Skeletal muscle satellite cell (primary cell): ENCODE measurements at regions not wholly inside any gene's neighbourhood (a gene's known extent, or its start where the extent isn't known, plus 50 kb on each side); places are given as distances from the start of the nearest gene placed in this dataset.

Source experiments
- H3K27me3 ChIP-seq: 2 replicates; pipeline ENCODE4 v1.7.0; 2013; ENCODE audit warnings: low read length; ENCODE audit not compliant: control insufficient read depth, insufficient read depth
- H3K36me3 ChIP-seq: 2 replicates; pipeline ENCODE4 v1.7.0; 2013; ENCODE audit warnings: mild to moderate bottlenecking, control low read depth, low read length; ENCODE audit not compliant: insufficient read depth
- H3K4me1 ChIP-seq: 2 replicates; pipeline ENCODE4 v1.7.0; 2013; ENCODE audit warnings: low read length; ENCODE audit not compliant: control insufficient read depth, insufficient read depth
- H3K4me2 ChIP-seq: 2 replicates; pipeline ENCODE4 v1.7.0; 2013; ENCODE audit warnings: mild to moderate bottlenecking, low read length
- H3K4me3 ChIP-seq: 2 replicates; pipeline ENCODE4 v1.7.0; 2013; ENCODE audit warnings: low read length
- H3K9ac ChIP-seq: 2 replicates; pipeline ENCODE4 v1.7.0; 2013; ENCODE audit warnings: mild to moderate bottlenecking, low read depth, low read length, moderate library complexity
- H3K9me3 ChIP-seq: replicated peaks from 2 replicates; pipeline ENCODE4 v1.7.0; 2013; ENCODE audit warnings: mild to moderate bottlenecking, control low read depth, low read length

- Histone ChIP-seq H3K4me1 (no peaks in the 10 kb centered on the region), H3K4me3 (no peak overlapping the region), H3K4me2 (no peak overlapping the region), H3K9ac (no peak overlapping the region), H3K36me3 (no peaks in the 10 kb centered on the region), H3K9me3 (no peaks in the 10 kb centered on the region), H3K27me3 (peaks cover 3% of the 10 kb centered on the region)
Observed at GRCh38 chr6:43963877-43964658, 163.2 kb downstream of the MRPL14 start.

DNA sequence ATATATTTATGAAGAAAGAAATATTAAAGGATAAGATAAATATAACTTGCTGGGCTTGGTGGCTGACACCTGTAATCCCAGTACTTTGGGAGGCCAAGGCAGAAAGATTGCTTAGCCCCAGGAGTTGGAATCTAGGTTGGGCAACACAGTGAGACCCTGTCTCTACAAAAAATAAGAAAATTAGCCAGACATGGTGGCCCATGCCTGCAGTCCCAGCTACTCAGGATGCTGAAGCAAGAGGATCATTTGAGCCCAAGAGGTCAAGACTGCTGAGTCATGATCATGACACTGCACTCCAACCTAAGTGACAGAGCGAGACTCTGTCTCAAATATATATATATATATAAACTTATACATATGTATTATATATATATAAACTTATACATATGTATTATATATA lies 164.0 kb downstream of the MRPL14 start:
- Histone ChIP-seq H3K4me3 (no peak overlapping the region), H3K27me3 (no peaks in the 10 kb centered on the region), H3K36me3 (no peaks in the 10 kb centered on the region), H3K4me1 (no peaks in the 10 kb centered on the region), H3K4me2 (no peak overlapping the region), H3K9ac (no peak overlapping the region), H3K9me3 (no peaks in the 10 kb centered on the region)

DNA sequence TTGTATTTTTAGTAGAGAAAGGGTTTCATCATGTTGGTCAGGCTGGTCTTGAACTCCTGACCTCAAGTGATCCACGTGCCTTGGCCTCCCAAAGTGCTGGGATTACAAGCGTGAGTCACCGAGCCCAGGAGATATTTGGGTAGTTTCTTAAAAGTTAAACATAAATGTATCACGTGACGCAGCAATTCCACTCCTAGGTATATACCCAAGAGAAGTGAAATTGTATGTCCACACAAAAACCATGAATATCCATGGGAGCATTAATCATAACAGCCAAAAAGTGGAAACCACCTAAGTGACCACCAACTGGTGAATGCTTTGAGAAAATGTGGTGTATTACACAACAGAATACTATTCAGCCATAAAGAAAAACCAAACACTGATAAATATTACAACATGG lies 164.8 kb downstream of the MRPL14 start:
- Histone ChIP-seq H3K9me3 (no peaks in the 10 kb centered on the region), H3K4me2 (no peak overlapping the region), H3K4me3 (no peak overlapping the region)

GRCh38 chr6:43957273-43957672 lies 170.0 kb downstream of the MRPL14 start:
- Histone ChIP-seq H3K4me1 (no peaks in the 10 kb centered on the region), H3K9ac (no peak overlapping the region), H3K4me2 (no peak overlapping the region), H3K9me3 (no peaks in the 10 kb centered on the region), H3K4me3 (no peak overlapping the region), H3K36me3 (no peaks in the 10 kb centered on the region), H3K27me3 (peaks cover 2% of the 10 kb centered on the region)

More for the DNA sequence above, 164.8 kb downstream of the MRPL14 start:
- no peaks in the 10 kb centered on the region for H3K36me3 ChIP-seq
- H3K27me3 ChIP-seq = peaks cover 2% of the 10 kb centered on the region
- H3K4me1 ChIP-seq = no peaks in the 10 kb centered on the region
- no peak overlapping the region for H3K9ac ChIP-seq

- Histone ChIP-seq H3K27me3 (peaks cover 2% of the 10 kb centered on the region), H3K4me3 (no peak overlapping the region), H3K9ac (no peak overlapping the region), H3K4me1 (no peaks in the 10 kb centered on the region), H3K4me2 (no peak overlapping the region), H3K36me3 (no peaks in the 10 kb centered on the region), H3K9me3 (no peaks in the 10 kb centered on the region)
Observed at GRCh38 chr6:43956478-43956877, 170.8 kb downstream of the MRPL14 start.

DNA sequence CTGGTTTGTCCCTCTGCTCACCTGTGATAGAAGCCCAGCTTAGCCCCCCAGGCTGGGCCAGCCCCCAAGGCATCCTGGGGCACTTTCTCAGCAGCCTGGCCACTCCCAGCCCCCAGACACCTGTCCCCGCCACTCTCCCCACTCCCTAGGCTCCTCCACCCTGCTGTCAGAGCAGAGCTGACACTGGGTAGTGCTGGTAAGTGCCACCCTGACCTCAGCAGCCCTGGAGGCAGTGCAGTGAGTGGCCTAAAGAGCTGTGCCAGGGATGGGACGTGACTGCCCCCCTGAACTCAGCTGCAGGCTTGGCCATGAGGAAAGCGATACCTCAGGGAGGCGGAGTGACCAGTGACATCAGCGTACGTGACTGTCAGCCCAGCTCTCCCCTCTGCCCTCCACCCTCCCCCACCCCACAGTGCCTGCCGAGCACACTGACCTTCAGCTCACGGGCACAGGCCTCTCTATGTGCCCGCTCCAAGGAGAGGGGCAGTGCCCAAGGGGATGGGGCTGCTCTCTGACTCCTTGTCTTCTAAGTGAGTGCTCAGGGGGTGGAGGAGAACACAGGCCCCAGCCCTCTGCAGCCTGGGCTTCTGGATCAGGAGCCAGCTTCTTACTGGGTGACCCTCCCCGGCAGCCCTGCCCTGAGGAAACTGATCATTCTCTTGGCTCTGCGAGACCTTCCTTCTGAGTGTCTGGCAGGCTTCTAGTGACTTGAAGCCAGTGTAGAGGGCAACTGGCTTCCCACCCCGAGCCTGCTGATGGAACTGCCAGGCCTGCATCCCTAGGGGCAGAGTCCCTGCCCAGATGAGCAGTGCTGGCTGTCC lies 172.7 kb downstream of the MRPL14 start:
- Histone ChIP-seq H3K4me1 (no peaks in the 10 kb centered on the region), H3K4me2 (no peak overlapping the region), H3K27me3 (peaks cover 7% of the 10 kb centered on the region), H3K4me3 (no peak overlapping the region), H3K36me3 (no peaks in the 10 kb centered on the region), H3K9ac (no peak overlapping the region), H3K9me3 (no peaks in the 10 kb centered on the region)

DNA sequence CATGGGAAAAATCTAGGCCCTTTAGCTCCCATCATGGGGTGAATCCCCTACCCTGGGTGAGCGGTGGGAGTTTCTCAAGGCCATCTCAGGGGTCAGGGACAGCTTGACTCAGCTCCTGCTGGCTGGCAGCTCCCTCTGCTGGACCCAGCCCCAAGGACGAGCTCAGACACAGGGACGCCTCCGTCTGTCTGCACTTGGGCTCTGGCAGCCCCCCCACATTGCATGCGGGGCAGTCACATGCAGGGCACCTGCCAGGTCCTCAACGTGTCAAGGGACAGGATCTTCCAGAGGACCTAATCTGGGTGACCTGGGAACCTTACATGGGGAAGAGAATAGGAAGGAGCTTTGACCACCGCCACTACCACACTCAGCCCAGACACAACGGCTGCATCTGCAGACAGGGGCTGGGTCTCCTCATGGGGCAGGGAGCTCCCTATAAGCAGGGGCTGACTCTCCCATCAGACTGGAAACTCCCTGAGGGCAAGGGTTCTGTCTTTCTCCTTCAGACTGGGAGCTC lies 173.4 kb downstream of the MRPL14 start:
- H3K9ac ChIP-seq = no peak overlapping the region
- H3K4me3 ChIP-seq = no peak overlapping the region
- no peak overlapping the region for H3K4me2 ChIP-seq
- H3K4me1 ChIP-seq = no peaks in the 10 kb centered on the region
- no peaks in the 10 kb centered on the region for H3K36me3 ChIP-seq
- peaks cover 7% of the 10 kb centered on the region for H3K27me3 ChIP-seq
- H3K9me3 ChIP-seq = no peaks in the 10 kb centered on the region

- H3K4me3 ChIP-seq = no peak overlapping the region
- H3K4me2 ChIP-seq = no peak overlapping the region
- H3K9me3 ChIP-seq = no peaks in the 10 kb centered on the region
- no peak overlapping the region for H3K9ac ChIP-seq
- H3K4me1 ChIP-seq = no peaks in the 10 kb centered on the region
- no peaks in the 10 kb centered on the region for H3K36me3 ChIP-seq
- peaks cover 7% of the 10 kb centered on the region for H3K27me3 ChIP-seq
Observed at GRCh38 chr6:43953256-43953655, 174.0 kb downstream of the MRPL14 start.

- H3K27me3 ChIP-seq = peaks cover 7% of the 10 kb centered on the region
- H3K9ac ChIP-seq = no peak overlapping the region
- no peaks in the 10 kb centered on the region for H3K36me3 ChIP-seq
- no peaks in the 10 kb centered on the region for H3K4me1 ChIP-seq
- no peak overlapping the region for H3K4me3 ChIP-seq
- H3K4me2 ChIP-seq = no peak overlapping the region
- H3K9me3 ChIP-seq = no peaks in the 10 kb centered on the region
Observed at GRCh38 chr6:43952746-43953145, 174.5 kb downstream of the MRPL14 start.

GRCh38 chr6:43951756-43952675 lies 175.2 kb downstream of the MRPL14 start:
- H3K4me1 ChIP-seq = no peaks in the 10 kb centered on the region
- peaks cover 5% of the 10 kb centered on the region for H3K27me3 ChIP-seq
- no peak overlapping the region for H3K4me3 ChIP-seq
- no peak overlapping the region for H3K9ac ChIP-seq
- H3K9me3 ChIP-seq = no peaks in the 10 kb centered on the region
- no peak overlapping the region for H3K4me2 ChIP-seq
- no peaks in the 10 kb centered on the region for H3K36me3 ChIP-seq
